B cell (primary cell): ENCODE measurements at regions not wholly inside any gene's neighbourhood (a gene's known extent, or its start where the extent isn't known, plus 50 kb on each side); places are given as distances from the start of the nearest gene placed in this dataset.

Source experiments
- ATAC-seq: fragments of 200-7000 bp; cut with Tn5 transposase; one replicate; pipeline ENCODE4 v1.10.0; 2021; ENCODE audit warnings: low read depth, mild to moderate bottlenecking, moderate number of reproducible peaks, moderate library complexity
- CTCF ChIA-PET: fragments of 350-600 bp; sonication (Branson Sonifier 250); formaldehyde crosslinking; loops from one replicate; lab custom pipeline; 2021; ENCODE audit warnings: antibody characterized with exemption, inconsistent platforms; lab: Charles Lee
- POLR2A ChIA-PET: fragments of 350-600 bp; sonication (Branson Sonifier 250); formaldehyde crosslinking; loops from one replicate; lab custom pipeline; 2021; ENCODE audit warnings: antibody characterized with exemption; lab: Charles Lee
- DNase-seq: peaks from one replicate; pipeline ENCODE4 v3.0.0; 2013
- H2AFZ ChIP-seq: 2 replicates; pipeline ENCODE4 v1.6.1; 2012; ENCODE audit warnings: mild to moderate bottlenecking, low read depth, low read length; ENCODE audit not compliant: insufficient read depth, poor library complexity, severe bottlenecking
- H3K27ac ChIP-seq, 2 donors: 1 replicate in 1 of 2; 2 replicates in 1 of 2; pipeline ENCODE4 v1.5.1; 2012 to 2013; ENCODE audit warnings: low read length in 2 of 2, mild to moderate bottlenecking in 2 of 2, moderate library complexity in 1 of 2
- H3K27me3 ChIP-seq, 4 experiments: fragments of 200-600 bp in 1 of 4; sonication (generic) in 1 of 4; replicated peaks in 1 of 4; 1 replicate in 2 of 4; 2 replicates in 2 of 4; pipeline versions ENCODE4 v1.6.1 to v1.7.0; 2013 to 2016; ENCODE audit warnings: low read length in 3 of 4, mild to moderate bottlenecking in 2 of 4, mixed read lengths in 1 of 4, moderate library complexity in 1 of 4; ENCODE audit not compliant: insufficient read depth in 4 of 4, control insufficient read depth in 3 of 4; ENCODE audit errors: control extremely low read depth in 1 of 4
- H3K36me3 ChIP-seq, 2 experiments: replicated peaks in 1 of 2; 1 replicate in 1 of 2; 2 replicates in 1 of 2; pipeline versions ENCODE4 v1.6.1 to v1.7.1; 2013; ENCODE audit warnings: low read length in 1 of 2; ENCODE audit not compliant: insufficient read depth in 2 of 2, control insufficient read depth in 1 of 2; ENCODE audit errors: control extremely low read depth in 1 of 2, extremely low read depth in 1 of 2
- H3K4me1 ChIP-seq, 2 donors: fragments of 200-600 bp in 1 of 2; sonication (generic) in 1 of 2; 1 replicate in 1 of 2; 2 replicates in 1 of 2; pipeline versions ENCODE4 v1.5.1 to v1.6.1; 2013 to 2017; ENCODE audit warnings: low read length in 2 of 2; ENCODE audit not compliant: control insufficient read depth in 2 of 2, insufficient read depth in 2 of 2
- H3K4me2 ChIP-seq: replicated peaks from 2 replicates; pipeline ENCODE3; 2012; ENCODE audit warnings: mild to moderate bottlenecking, low read depth, low read length; ENCODE audit not compliant: poor library complexity, severe bottlenecking
- H3K4me3 ChIP-seq, 5 experiments: fragments of 200-600 bp in 1 of 5; sonication (generic) in 1 of 5; 1 replicate in 3 of 5; 2 replicates in 2 of 5; pipeline versions ENCODE4 v1.5.1 to v1.7.0; 2011 to 2016; ENCODE audit warnings: low read length in 4 of 5, mild to moderate bottlenecking in 4 of 5, low read depth in 2 of 5, control low read depth in 1 of 5, moderate library complexity in 1 of 5; ENCODE audit not compliant: insufficient read depth in 1 of 5; ENCODE audit errors: control extremely low read depth in 1 of 5, extremely low read depth in 1 of 5
- H3K79me2 ChIP-seq: fragments of 200-600 bp; sonication (generic); one replicate; pipeline ENCODE4 v1.6.0; 2016; ENCODE audit warnings: low read length; ENCODE audit not compliant: control insufficient read depth, insufficient read depth
- H3K9ac ChIP-seq: fragments of 200-600 bp; sonication (generic); 2 replicates; pipeline ENCODE4 v1.6.1; 2017; ENCODE audit warnings: mild to moderate bottlenecking, low read length, moderate library complexity
- H3K9me3 ChIP-seq, 3 donors: one replicate each; pipeline versions ENCODE4 v1.6.1 to v1.7.1; 2013; ENCODE audit warnings: low read length in 2 of 3; ENCODE audit not compliant: control insufficient read depth in 2 of 3, insufficient read depth in 1 of 3; ENCODE audit errors: control extremely low read depth in 1 of 3
- H4K20me1 ChIP-seq: 2 replicates; pipeline ENCODE4 v1.6.0; 2012; ENCODE audit warnings: mild to moderate bottlenecking, low read length; ENCODE audit not compliant: insufficient read depth, control insufficient read depth, poor library complexity, severe bottlenecking
- H3K27ac Mint-ChIP-seq: one replicate; pipeline ENCODE4 v1.8.0; 2021; ENCODE audit warnings: mixed read lengths
- H3K27me3 Mint-ChIP-seq: one replicate; pipeline ENCODE4 v1.8.0; 2021; ENCODE audit warnings: mixed read lengths
- H3K4me1 Mint-ChIP-seq: one replicate; pipeline ENCODE4 v1.8.0; 2021; ENCODE audit warnings: mixed read lengths
- H3K4me3 Mint-ChIP-seq: one replicate; pipeline ENCODE4 v1.8.0; 2021; ENCODE audit warnings: mixed read lengths
- H3K9me3 Mint-ChIP-seq: one replicate; pipeline ENCODE4 v1.8.0; 2022; ENCODE audit warnings: mixed read lengths; ENCODE audit not compliant: insufficient read depth
- EZH2 ChIP-seq: IDR thresholded peaks from 2 replicates; pipeline ENCODE4 v1.6.1; 2012; ENCODE audit warnings: borderline replicate concordance, low read depth, mild to moderate bottlenecking, moderate library complexity, low read length; ENCODE audit not compliant: insufficient read depth, poor library complexity, severe bottlenecking
- WGBS: methylation state at CpG from one replicate; pipeline ENCODE4 v1.1.5; 2013; ENCODE audit warnings: missing lambda C conversion rate; ENCODE audit not compliant: insufficient coverage; 5-methylcytosine and 5-hydroxymethylcytosine counted together
- intact Hi-C: fragments of 100-400 bp; cut with micrococcal nuclease; formaldehyde crosslinking; loops from one replicate; pipeline ENCODE4 v1.10.0; 2022
- TF ChIP-seq, protein P1 (sequence below): fragments of 200-600 bp; IDR thresholded peaks from one replicate; pipeline ENCODE4 v1.8.0; 2022; ENCODE audit warnings: antibody characterized with exemption, mild to moderate bottlenecking

DNA sequence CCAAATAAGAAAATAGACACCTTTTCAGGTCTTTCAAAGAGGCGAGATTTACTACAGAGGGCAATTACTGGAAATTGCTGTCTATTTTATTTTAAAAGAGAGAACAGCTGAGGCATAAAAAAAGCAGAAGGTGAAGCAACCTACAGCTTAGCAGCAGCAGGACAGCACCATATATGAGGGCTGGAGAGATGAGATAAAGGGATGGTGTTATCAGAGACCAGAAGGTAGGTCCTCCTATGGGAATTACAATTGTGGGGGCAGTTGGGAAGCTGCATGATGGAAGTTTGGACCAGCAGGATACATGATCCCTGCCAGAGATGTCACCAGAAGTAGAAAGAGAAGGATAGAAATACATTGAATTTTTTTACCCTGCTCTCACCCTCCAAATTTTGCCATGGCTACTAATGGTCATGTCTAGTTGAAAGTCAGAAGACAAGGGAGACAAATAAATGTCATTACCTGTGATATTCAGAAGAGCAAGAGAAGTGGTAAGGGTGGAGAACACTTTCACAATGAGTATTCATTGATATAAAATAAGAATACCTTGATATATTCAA lies 77.2 kb upstream of the CALCR start:
- no peak overlapping the region for H3K4me3 Mint-ChIP-seq
- Histone ChIP-seq H3K27ac (no peak overlapping the region), H3K4me3 (no peak overlapping the region), H3K27me3 (no peaks in the 10 kb centered on the region), H3K4me2 (no peak overlapping the region), H3K4me1 (no peaks in the 10 kb centered on the region), H3K9ac (no peak overlapping the region), H4K20me1 (no peaks in the 10 kb centered on the region), H2AFZ (no peak overlapping the region), H3K36me3 (no peaks in the 10 kb centered on the region), H3K79me2 (no peaks in the 10 kb centered on the region), H3K9me3 (no peaks in the 10 kb centered on the region)
- H3K4me1 Mint-ChIP-seq = no peaks in the 10 kb centered on the region
- intact Hi-C loops = no loop called here
- H3K27me3 Mint-ChIP-seq = no peaks in the 10 kb centered on the region
- no peaks in the 10 kb centered on the region for H3K9me3 Mint-ChIP-seq
- no peak for DNase-seq
- H3K27ac Mint-ChIP-seq = no peak overlapping the region
- ChIA-PET POLR2A (no interaction called here), CTCF (no interaction called here)
- 100% methylated on average over 1 of the region's 1 CpG for WGBS
- no peak for ATAC-seq
- TF ChIP-seq EZH2 = no peak
- TF ChIP-seq, protein P1, sequence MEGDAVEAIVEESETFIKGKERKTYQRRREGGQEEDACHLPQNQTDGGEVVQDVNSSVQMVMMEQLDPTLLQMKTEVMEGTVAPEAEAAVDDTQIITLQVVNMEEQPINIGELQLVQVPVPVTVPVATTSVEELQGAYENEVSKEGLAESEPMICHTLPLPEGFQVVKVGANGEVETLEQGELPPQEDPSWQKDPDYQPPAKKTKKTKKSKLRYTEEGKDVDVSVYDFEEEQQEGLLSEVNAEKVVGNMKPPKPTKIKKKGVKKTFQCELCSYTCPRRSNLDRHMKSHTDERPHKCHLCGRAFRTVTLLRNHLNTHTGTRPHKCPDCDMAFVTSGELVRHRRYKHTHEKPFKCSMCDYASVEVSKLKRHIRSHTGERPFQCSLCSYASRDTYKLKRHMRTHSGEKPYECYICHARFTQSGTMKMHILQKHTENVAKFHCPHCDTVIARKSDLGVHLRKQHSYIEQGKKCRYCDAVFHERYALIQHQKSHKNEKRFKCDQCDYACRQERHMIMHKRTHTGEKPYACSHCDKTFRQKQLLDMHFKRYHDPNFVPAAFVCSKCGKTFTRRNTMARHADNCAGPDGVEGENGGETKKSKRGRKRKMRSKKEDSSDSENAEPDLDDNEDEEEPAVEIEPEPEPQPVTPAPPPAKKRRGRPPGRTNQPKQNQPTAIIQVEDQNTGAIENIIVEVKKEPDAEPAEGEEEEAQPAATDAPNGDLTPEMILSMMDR = no peak

DNA sequence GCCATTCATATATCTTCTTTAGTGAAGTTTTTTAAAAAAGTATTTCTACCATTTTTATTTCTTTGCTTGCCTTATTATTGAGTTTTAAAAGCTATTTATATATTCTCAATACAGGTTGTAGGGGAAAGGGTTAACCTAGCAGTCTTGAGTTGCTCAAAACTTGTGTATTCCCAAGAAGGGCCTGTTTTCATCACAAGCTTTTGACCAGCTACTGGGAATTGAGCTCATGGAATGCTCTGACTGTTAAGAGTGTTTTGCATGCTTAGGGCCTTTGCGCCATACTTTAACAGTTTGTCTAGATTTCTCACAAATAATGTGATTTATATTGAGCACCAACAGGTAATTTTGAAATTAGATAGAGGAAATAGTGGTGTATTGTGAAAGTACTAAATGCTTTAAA lies 72.0 kb upstream of the CALCR start:
- no CpG with 5 or more reads among the region's 1 CpG for WGBS
- no peaks in the 10 kb centered on the region for H3K9me3 Mint-ChIP-seq
- no peak overlapping the region for H3K27ac Mint-ChIP-seq
- Histone ChIP-seq H3K4me3 (no peak overlapping the region), H3K36me3 (no peaks in the 10 kb centered on the region), H3K4me1 (no peaks in the 10 kb centered on the region), H3K9ac (no peak overlapping the region), H4K20me1 (no peaks in the 10 kb centered on the region), H2AFZ (no peak overlapping the region), H3K79me2 (no peaks in the 10 kb centered on the region), H3K4me2 (no peak overlapping the region), H3K9me3 (no peaks in the 10 kb centered on the region), H3K27me3 (no peaks in the 10 kb centered on the region), H3K27ac (no peak overlapping the region)
- H3K4me1 Mint-ChIP-seq = no peaks in the 10 kb centered on the region
- intact Hi-C loops = no loop called here
- TF ChIP-seq EZH2 = no peak
- TF ChIP-seq, protein P1 = no peak
- CTCF ChIA-PET = no interaction called here
- H3K4me3 Mint-ChIP-seq = no peak overlapping the region
- POLR2A ChIA-PET = no interaction called here
- H3K27me3 Mint-ChIP-seq = no peaks in the 10 kb centered on the region
- DNase-seq = no peak
- ATAC-seq = no peak
